GM23338 (cell line): ENCODE measurements at regions not wholly inside any gene's neighbourhood (a gene's known extent, or its start where the extent isn't known, plus 50 kb on each side); places are given as distances from the start of the nearest gene placed in this dataset.

Experiments used
- ATAC-seq: fragments of 200-7000 bp; cut with Tn5 transposase; 3 replicates; pipeline ENCODE4 v1.9.1; 2020
- DNase-seq: peaks from one replicate; pipeline ENCODE4 v3.0.0-alpha.2; 2015; ENCODE audit warnings: low spot score
- H2AFZ ChIP-seq: fragments of 200-600 bp; sonication (generic); 2 replicates; pipeline ENCODE4 v1.8.0; 2016; ENCODE audit warnings: antibody characterized with exemption, mild to moderate bottlenecking, moderate library complexity
- H3F3A ChIP-seq: fragments of 200-600 bp; sonication (generic); replicated peaks from 2 replicates; pipeline ENCODE4 v1.8.0; 2017; ENCODE audit warnings: antibody characterized with exemption, mixed run types, low read depth
- H3K27ac ChIP-seq: fragments of 200-600 bp; sonication (generic); 2 replicates; pipeline ENCODE4 v1.6.1; 2016; ENCODE audit warnings: low read depth
- H3K27me3 ChIP-seq: fragments of 200-600 bp; sonication (generic); 2 replicates; pipeline ENCODE4 v1.8.0; 2016; ENCODE audit warnings: mild to moderate bottlenecking, mixed run types, moderate library complexity; ENCODE audit not compliant: insufficient read depth
- H3K36me3 ChIP-seq: fragments of 200-600 bp; sonication (generic); 2 replicates; pipeline ENCODE4 v1.8.0; 2016; ENCODE audit warnings: mild to moderate bottlenecking; ENCODE audit not compliant: insufficient read depth
- H3K4me1 ChIP-seq: fragments of 200-600 bp; sonication (generic); 2 replicates; pipeline ENCODE4 v1.8.0; 2016; ENCODE audit warnings: mild to moderate bottlenecking, moderate library complexity; ENCODE audit not compliant: insufficient read depth
- H3K4me2 ChIP-seq: fragments of 200-600 bp; sonication (generic); 2 replicates; pipeline ENCODE4 v1.7.1; 2017; ENCODE audit warnings: mixed run types
- H3K4me3 ChIP-seq: fragments of 200-600 bp; sonication (generic); 2 replicates; pipeline ENCODE4 v1.6.1; 2016; ENCODE audit warnings: mixed run types
- H3K79me2 ChIP-seq: fragments of 200-600 bp; sonication (generic); replicated peaks from 2 replicates; pipeline ENCODE4 v1.8.0; 2017; ENCODE audit warnings: mild to moderate bottlenecking; ENCODE audit not compliant: insufficient read depth
- H3K9me2 ChIP-seq: fragments of 200-600 bp; sonication (generic); 2 replicates; pipeline ENCODE4 v1.8.0; 2017; ENCODE audit not compliant: insufficient read depth
- H4K20me1 ChIP-seq: fragments of 200-600 bp; sonication (generic); replicated peaks from 2 replicates; pipeline ENCODE4 v1.8.0; 2017; ENCODE audit warnings: mild to moderate bottlenecking; ENCODE audit not compliant: insufficient read depth
- H3K27ac Mint-ChIP-seq: 2 replicates; pipeline ENCODE4 v1.8.0; 2020; ENCODE audit warnings: inconsistent platforms, mild to moderate bottlenecking, moderate library complexity, mixed read lengths
- H3K27me3 Mint-ChIP-seq: 3 replicates; pipeline ENCODE4 v1.8.0; 2022; ENCODE audit warnings: low read depth, mild to moderate bottlenecking, moderate library complexity, mixed read lengths, inconsistent platforms; ENCODE audit not compliant: insufficient read depth, poor library complexity
- H3K36me3 Mint-ChIP-seq: 3 replicates; pipeline ENCODE4 v1.8.0; 2021; ENCODE audit warnings: low read depth, mild to moderate bottlenecking, inconsistent platforms, moderate library complexity, mixed read lengths
- H3K4me1 Mint-ChIP-seq: 3 replicates; pipeline ENCODE4 v1.8.0; 2020; ENCODE audit warnings: mild to moderate bottlenecking, inconsistent platforms, mixed read lengths
- H3K4me3 Mint-ChIP-seq: 3 replicates; pipeline ENCODE4 v1.8.0; 2021; ENCODE audit warnings: moderate library complexity, mild to moderate bottlenecking, inconsistent platforms, mixed read lengths
- H3K9me3 Mint-ChIP-seq: 3 replicates; pipeline ENCODE4 v1.8.0; 2020; ENCODE audit warnings: moderate library complexity, mild to moderate bottlenecking, inconsistent platforms, mixed read lengths
- CREB1 ChIP-seq: fragments of 250-450 bp; sonication (Bioruptor Pico); IDR thresholded peaks from 2 replicates; pipeline ENCODE4 v1.5.0; 2020; ENCODE audit warnings: low read depth, mild to moderate bottlenecking, moderate library complexity
- CTCF ChIP-seq, 2 experiments: fragments of 200-600 bp in 1 of 2; sonication (generic) in 1 of 2; conservative IDR thresholded peaks; 2 replicates each; pipeline versions ENCODE4 v1.5.1 to v1.6.1; 2016 to 2017; ENCODE audit warnings: antibody characterized with exemption in 2 of 2, low read depth in 2 of 2, mild to moderate bottlenecking in 2 of 2, moderate library complexity in 1 of 2
- ETS1 ChIP-seq: IDR thresholded peaks from 2 replicates; pipeline ENCODE4 v1.6.1; 2016; ENCODE audit warnings: antibody characterized with exemption
- EZH2 ChIP-seq: fragments of 200-600 bp; sonication (generic); IDR thresholded peaks from one replicate; pipeline ENCODE4 v1.8.0; 2017; ENCODE audit warnings: antibody characterized with exemption, mild to moderate bottlenecking, low read depth; ENCODE audit not compliant: unreplicated experiment
- EZH2phosphoT487 ChIP-seq: fragments of 200-600 bp; sonication (generic); IDR thresholded peaks from one replicate; pipeline ENCODE4 v1.8.1; 2018; ENCODE audit warnings: antibody characterized with exemption; ENCODE audit not compliant: unreplicated experiment
- JUNB ChIP-seq: IDR thresholded peaks from one replicate; pipeline ENCODE4 v1.6.1; 2016; ENCODE audit warnings: antibody characterized with exemption; ENCODE audit not compliant: unreplicated experiment
- NANOG ChIP-seq: IDR thresholded peaks from 2 replicates; pipeline ENCODE4 v1.6.1; 2016; ENCODE audit warnings: antibody characterized with exemption, borderline replicate concordance
- POLR2AphosphoS5 ChIP-seq: IDR thresholded peaks from 2 replicates; pipeline ENCODE4 v1.6.1; 2016; ENCODE audit warnings: antibody characterized with exemption, low read depth
- REST ChIP-seq: IDR thresholded peaks from one replicate; pipeline ENCODE4 v1.6.1; 2018; ENCODE audit warnings: antibody characterized with exemption; ENCODE audit not compliant: unreplicated experiment
- STAT1 ChIP-seq: IDR thresholded peaks from one replicate; pipeline ENCODE4 v1.6.1; 2016; ENCODE audit warnings: antibody characterized with exemption; ENCODE audit not compliant: unreplicated experiment
- ZNF114 ChIP-seq: fragments of 250-450 bp; sonication (Bioruptor Pico); IDR thresholded peaks from 2 replicates; pipeline ENCODE4 v1.5.0; 2020; ENCODE audit warnings: mild to moderate bottlenecking, moderate library complexity
- ZNF331 ChIP-seq: fragments of 250-450 bp; sonication (Bioruptor Pico); IDR thresholded peaks from 2 replicates; pipeline ENCODE4 v1.5.0; 2020; ENCODE audit warnings: low read depth, mild to moderate bottlenecking, moderate library complexity
- TF ChIP-seq, protein P1 (sequence below): fragments of 250-450 bp; sonication (Bioruptor Pico); IDR thresholded peaks from 2 replicates; pipeline ENCODE4 v1.5.0; 2020; ENCODE audit warnings: mild to moderate bottlenecking, moderate library complexity

GRCh38 chr4:123770884-123771283, 374.3 kb downstream of the SPRY1 start:
- H3K36me3 Mint-ChIP-seq = peaks cover 4% of the 10 kb centered on the region; the same call in 1 of the 3 replicates
- no peak overlapping the region for H3K4me3 Mint-ChIP-seq
- Histone ChIP-seq H3K4me1 (no peaks in the 10 kb centered on the region), H3K79me2 (no peaks in the 10 kb centered on the region), H3K27me3 (no peaks in the 10 kb centered on the region), H3K36me3 (no peaks in the 10 kb centered on the region), H3F3A (no peaks in the 10 kb centered on the region), H3K4me2 (no peak overlapping the region), H3K4me3 (no peak overlapping the region), H4K20me1 (no peaks in the 10 kb centered on the region), H3K9me2 (no peaks in the 10 kb centered on the region), H3K27ac (no peak overlapping the region), H2AFZ (no peak overlapping the region)
- TF ChIP-seq STAT1 = no peak
- no peak for TF ChIP-seq ETS1
- no peak for TF ChIP-seq NANOG
- TF ChIP-seq CTCF (conservative IDR thresholded peaks at IDR 0.05; ENCODE audit: low read depth in 2 of 2) = no peak
- TF ChIP-seq POLR2AphosphoS5 = no peak
- no peak for TF ChIP-seq ZNF331
- TF ChIP-seq CREB1 (CRISPR knock-in tag) = no peak
- no peak for TF ChIP-seq ZNF114 (CRISPR knock-in tag)
- no peak for TF ChIP-seq EZH2
- TF ChIP-seq REST = no peak
- TF ChIP-seq, protein P1, sequence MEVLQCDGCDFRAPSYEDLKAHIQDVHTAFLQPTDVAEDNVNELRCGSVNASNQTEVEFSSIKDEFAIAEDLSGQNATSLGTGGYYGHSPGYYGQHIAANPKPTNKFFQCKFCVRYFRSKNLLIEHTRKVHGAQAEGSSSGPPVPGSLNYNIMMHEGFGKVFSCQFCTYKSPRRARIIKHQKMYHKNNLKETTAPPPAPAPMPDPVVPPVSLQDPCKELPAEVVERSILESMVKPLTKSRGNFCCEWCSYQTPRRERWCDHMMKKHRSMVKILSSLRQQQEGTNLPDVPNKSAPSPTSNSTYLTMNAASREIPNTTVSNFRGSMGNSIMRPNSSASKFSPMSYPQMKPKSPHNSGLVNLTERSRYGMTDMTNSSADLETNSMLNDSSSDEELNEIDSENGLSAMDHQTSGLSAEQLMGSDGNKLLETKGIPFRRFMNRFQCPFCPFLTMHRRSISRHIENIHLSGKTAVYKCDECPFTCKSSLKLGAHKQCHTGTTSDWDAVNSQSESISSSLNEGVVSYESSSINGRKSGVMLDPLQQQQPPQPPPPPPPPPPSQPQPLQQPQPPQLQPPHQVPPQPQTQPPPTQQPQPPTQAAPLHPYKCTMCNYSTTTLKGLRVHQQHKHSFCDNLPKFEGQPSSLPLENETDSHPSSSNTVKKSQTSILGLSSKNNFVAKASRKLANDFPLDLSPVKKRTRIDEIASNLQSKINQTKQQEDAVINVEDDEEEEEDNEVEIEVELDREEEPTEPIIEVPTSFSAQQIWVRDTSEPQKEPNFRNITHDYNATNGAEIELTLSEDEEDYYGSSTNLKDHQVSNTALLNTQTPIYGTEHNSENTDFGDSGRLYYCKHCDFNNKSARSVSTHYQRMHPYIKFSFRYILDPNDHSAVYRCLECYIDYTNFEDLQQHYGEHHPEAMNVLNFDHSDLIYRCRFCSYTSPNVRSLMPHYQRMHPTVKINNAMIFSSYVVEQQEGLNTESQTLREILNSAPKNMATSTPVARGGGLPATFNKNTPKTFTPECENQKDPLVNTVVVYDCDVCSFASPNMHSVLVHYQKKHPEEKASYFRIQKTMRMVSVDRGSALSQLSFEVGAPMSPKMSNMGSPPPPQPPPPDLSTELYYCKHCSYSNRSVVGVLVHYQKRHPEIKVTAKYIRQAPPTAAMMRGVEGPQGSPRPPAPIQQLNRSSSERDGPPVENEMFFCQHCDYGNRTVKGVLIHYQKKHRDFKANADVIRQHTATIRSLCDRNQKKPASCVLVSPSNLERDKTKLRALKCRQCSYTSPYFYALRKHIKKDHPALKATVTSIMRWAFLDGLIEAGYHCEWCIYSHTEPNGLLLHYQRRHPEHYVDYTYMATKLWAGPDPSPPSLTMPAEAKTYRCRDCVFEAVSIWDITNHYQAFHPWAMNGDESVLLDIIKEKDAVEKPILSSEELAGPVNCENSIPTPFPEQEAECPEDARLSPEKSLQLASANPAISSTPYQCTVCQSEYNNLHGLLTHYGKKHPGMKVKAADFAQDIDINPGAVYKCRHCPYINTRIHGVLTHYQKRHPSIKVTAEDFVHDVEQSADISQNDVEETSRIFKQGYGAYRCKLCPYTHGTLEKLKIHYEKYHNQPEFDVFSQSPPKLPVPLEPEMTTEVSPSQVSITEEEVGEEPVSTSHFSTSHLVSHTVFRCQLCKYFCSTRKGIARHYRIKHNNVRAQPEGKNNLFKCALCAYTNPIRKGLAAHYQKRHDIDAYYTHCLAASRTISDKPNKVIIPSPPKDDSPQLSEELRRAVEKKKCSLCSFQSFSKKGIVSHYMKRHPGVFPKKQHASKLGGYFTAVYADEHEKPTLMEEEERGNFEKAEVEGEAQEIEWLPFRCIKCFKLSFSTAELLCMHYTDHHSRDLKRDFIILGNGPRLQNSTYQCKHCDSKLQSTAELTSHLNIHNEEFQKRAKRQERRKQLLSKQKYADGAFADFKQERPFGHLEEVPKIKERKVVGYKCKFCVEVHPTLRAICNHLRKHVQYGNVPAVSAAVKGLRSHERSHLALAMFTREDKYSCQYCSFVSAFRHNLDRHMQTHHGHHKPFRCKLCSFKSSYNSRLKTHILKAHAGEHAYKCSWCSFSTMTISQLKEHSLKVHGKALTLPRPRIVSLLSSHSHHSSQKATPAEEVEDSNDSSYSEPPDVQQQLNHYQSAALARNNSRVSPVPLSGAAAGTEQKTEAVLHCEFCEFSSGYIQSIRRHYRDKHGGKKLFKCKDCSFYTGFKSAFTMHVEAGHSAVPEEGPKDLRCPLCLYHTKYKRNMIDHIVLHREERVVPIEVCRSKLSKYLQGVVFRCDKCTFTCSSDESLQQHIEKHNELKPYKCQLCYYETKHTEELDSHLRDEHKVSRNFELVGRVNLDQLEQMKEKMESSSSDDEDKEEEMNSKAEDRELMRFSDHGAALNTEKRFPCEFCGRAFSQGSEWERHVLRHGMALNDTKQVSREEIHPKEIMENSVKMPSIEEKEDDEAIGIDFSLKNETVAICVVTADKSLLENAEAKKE (CRISPR knock-in tag) = no peak
- no peak for TF ChIP-seq JUNB
- TF ChIP-seq EZH2phosphoT487 = no peak
- H3K27me3 Mint-ChIP-seq = no peaks in the 10 kb centered on the region
- ATAC-seq (no peak), DNase-seq (no peak)
- H3K9me3 Mint-ChIP-seq = peaks cover 3% of the 10 kb centered on the region; the same call in 1 of the 3 replicates
- H3K4me1 Mint-ChIP-seq = no peaks in the 10 kb centered on the region
- H3K27ac Mint-ChIP-seq = no peak overlapping the region
